GM12878 (cell line): ENCODE measurements at regions not wholly inside any gene's neighbourhood (a gene's known extent, or its start where the extent isn't known, plus 50 kb on each side); places are given as distances from the start of the nearest gene placed in this dataset.

Source experiments
- ATAC-seq: fragments of 200-7000 bp; cut with Tn5 transposase; 3 replicates; pipeline ENCODE4 v1.9.1; 2020; ENCODE audit warnings: mild to moderate bottlenecking, moderate library complexity
- BruUV-seq: library from RNA; stranded (reverse); fragments of 400-500 nt; replicated peaks from 2 replicates; lab custom pipeline; 2021; lab: Mats Ljungman, UMichigan
- CTCF ChIA-PET: fragments of 300-600 bp; sonication (Branson Sonifier 250); formaldehyde crosslinking; extraction: SDS; loops from one replicate; lab custom pipeline; 2021; ENCODE audit warnings: inconsistent platforms; lab: Yijun Ruan, JAX
- POLR2A ChIA-PET: fragments of 350-600 bp; formaldehyde crosslinking; extraction: SDS; loops from one replicate; lab custom pipeline; 2021; ENCODE audit warnings: inconsistent platforms; lab: Charles Lee
- RAD21 ChIA-PET: fragments of 300-600 bp; sonication (Branson Sonifier 250); formaldehyde crosslinking; loops from one replicate; lab custom pipeline; 2023; ENCODE audit warnings: antibody characterized with exemption; ENCODE audit not compliant: unreplicated experiment; lab: Charles Lee
- SMC1A ChIA-PET: fragments of 300-600 bp; sonication (Branson Sonifier 250); formaldehyde crosslinking; loops from one replicate; lab custom pipeline; 2023; ENCODE audit not compliant: unreplicated experiment, uncharacterized antibody; lab: Charles Lee
- DNase-seq: peaks from one replicate; pipeline ENCODE4 v3.0.0-alpha.2; 2011; ENCODE audit warnings: low read depth, low spot score
- FAIRE-seq: peaks from 3 replicates; lab custom pipeline; 2011; peaks lifted over from hg19 to GRCh38; lab: Jason Lieb, UNC
- H2AFZ ChIP-seq: 2 replicates; pipeline ENCODE4 v1.6.0; 2011; ENCODE audit warnings: low read depth, low read length, control low read depth; ENCODE audit not compliant: control insufficient read depth
- H3K27ac ChIP-seq: 2 replicates; pipeline ENCODE4 v1.5.1; 2011; ENCODE audit warnings: control low read depth; ENCODE audit not compliant: control insufficient read depth, insufficient read depth
- H3K27me3 ChIP-seq, 2 experiments: replicated peaks in 1 of 2; 2 replicates each; pipeline versions ENCODE4 v1.6.0 to v1.6.1; 2011; ENCODE audit warnings: low read length in 1 of 2; ENCODE audit not compliant: control insufficient read depth in 2 of 2, insufficient read depth in 2 of 2
- H3K36me3 ChIP-seq, 2 experiments: 2 replicates each; pipeline ENCODE4 v1.5.1; 2011; ENCODE audit warnings: low read length in 1 of 2; ENCODE audit not compliant: control insufficient read depth in 2 of 2, insufficient read depth in 2 of 2
- H3K4me1 ChIP-seq: 2 replicates; pipeline ENCODE4 v1.6.1; 2011; ENCODE audit warnings: mild to moderate bottlenecking, low read length, moderate library complexity, mixed read lengths; ENCODE audit not compliant: control insufficient read depth, insufficient read depth
- H3K4me2 ChIP-seq: 2 replicates; pipeline ENCODE4 v1.6.0; 2011; ENCODE audit warnings: control low read depth; ENCODE audit not compliant: control insufficient read depth, insufficient read depth
- H3K4me3 ChIP-seq: fragments of 200-600 bp; sonication (generic); 2 replicates; pipeline ENCODE4 v1.5.1; 2016
- H3K79me2 ChIP-seq: 2 replicates; pipeline ENCODE4 v1.6.0; 2011; ENCODE audit warnings: low read length; ENCODE audit not compliant: control insufficient read depth, insufficient read depth
- H3K9ac ChIP-seq: 2 replicates; pipeline ENCODE4 v1.8.0; 2011; ENCODE audit warnings: low read length, control low read depth, mixed read lengths; ENCODE audit not compliant: control insufficient read depth, insufficient read depth
- H3K9me3 ChIP-seq: replicated peaks from 3 replicates; pipeline ENCODE4 v1.5.1; 2011; ENCODE audit warnings: mild to moderate bottlenecking, low read length; ENCODE audit not compliant: control insufficient read depth, insufficient read depth
- H4K20me1 ChIP-seq: 2 replicates; pipeline ENCODE4 v1.6.0; 2011; ENCODE audit not compliant: control insufficient read depth, insufficient read depth
- BCL3 ChIP-seq: IDR thresholded peaks from 2 replicates; pipeline ENCODE4 v1.6.1; 2011; ENCODE audit warnings: borderline replicate concordance, low read depth, mild to moderate bottlenecking, moderate library complexity, low read length; ENCODE audit not compliant: insufficient read depth, poor library complexity, severe bottlenecking
- BRCA1 ChIP-seq: IDR thresholded peaks from 2 replicates; pipeline ENCODE4 v1.6.1; 2011; ENCODE audit warnings: low read depth, low read length, improper control_type of control experiment
- EP300 ChIP-seq, 2 experiments: fragments of 150-350 bp in 1 of 2; IDR thresholded peaks; 2 replicates each; pipeline ENCODE4 v1.6.1; 2011 to 2012; ENCODE audit warnings: low read depth in 2 of 2, low read length in 2 of 2, borderline replicate concordance in 1 of 2, improper control_type of control experiment in 1 of 2, inconsistent platforms in 1 of 2; ENCODE audit not compliant: control insufficient read depth in 1 of 2
- JUND ChIP-seq: IDR thresholded peaks from 2 replicates; pipeline ENCODE4 v1.6.1; 2012; ENCODE audit warnings: low read depth, mild to moderate bottlenecking, low read length, improper control_type of control experiment, moderate library complexity
- MEF2B ChIP-seq: fragments of 450-650 bp; IDR thresholded peaks from 2 replicates; pipeline ENCODE4 v1.6.1; 2018; ENCODE audit warnings: mild to moderate bottlenecking, moderate library complexity; ENCODE audit not compliant: partially characterized antibody, poor library complexity, severe bottlenecking
- MLLT1 ChIP-seq: fragments of 450-650 bp; IDR thresholded peaks from 2 replicates; pipeline ENCODE4 v1.6.1; 2016; ENCODE audit warnings: mild to moderate bottlenecking
- POLR2AphosphoS5 ChIP-seq: IDR thresholded peaks from 2 replicates; pipeline ENCODE4 v1.6.1; 2011; ENCODE audit warnings: mild to moderate bottlenecking, low read length, inconsistent platforms
- RFX5 ChIP-seq: IDR thresholded peaks from 2 replicates; pipeline ENCODE4 v1.6.1; 2011; ENCODE audit warnings: low read depth, low read length, improper control_type of control experiment
- SIN3A ChIP-seq: IDR thresholded peaks from 2 replicates; pipeline ENCODE4 v1.6.1; 2012; ENCODE audit warnings: low read depth, low read length, improper control_type of control experiment
- SMAD1 ChIP-seq: fragments of 450-650 bp; IDR thresholded peaks from 2 replicates; pipeline ENCODE4 v1.6.1; 2018; ENCODE audit warnings: mild to moderate bottlenecking, low read depth; ENCODE audit not compliant: partially characterized antibody
- SMAD5 ChIP-seq: IDR thresholded peaks from 2 replicates; pipeline ENCODE4 v1.6.1; 2016; ENCODE audit warnings: antibody characterized with exemption, low read depth
- ZNF24 ChIP-seq: fragments of 450-650 bp; IDR thresholded peaks from 2 replicates; pipeline ENCODE4 v1.6.1; 2017; ENCODE audit warnings: antibody characterized with exemption, mild to moderate bottlenecking
- ZNF622 ChIP-seq: fragments of 450-650 bp; IDR thresholded peaks from 2 replicates; pipeline ENCODE4 v1.6.1; 2017; ENCODE audit warnings: mild to moderate bottlenecking, inconsistent platforms
- WGBS: methylation state at CpG from one replicate; pipeline ENCODE4 v1.1.6; 2016; ENCODE audit warnings: low lambda C conversion rate; ENCODE audit not compliant: insufficient replicate concordance, insufficient coverage; ENCODE audit errors: missing lambda C conversion rate; 5-methylcytosine and 5-hydroxymethylcytosine counted together
- in situ Hi-C: fragments of 300-500 bp; cut with MboI; formaldehyde crosslinking; loops from 9 replicates; pipeline ENCODE4 v1.14.3; 2018; ENCODE audit warnings: mixed read lengths
- intact Hi-C: fragments of 100-400 bp; cut with micrococcal nuclease; formaldehyde crosslinking; loops from one replicate; pipeline ENCODE4 v1.14.2; 2022; ENCODE audit not compliant: unreplicated experiment

- Histone ChIP-seq H3K27me3 (no peaks in the 10 kb centered on the region), H3K4me3 (no peak overlapping the region), H4K20me1 (no peaks in the 10 kb centered on the region), H3K27ac (no peak overlapping the region), H3K9me3 (no peaks in the 10 kb centered on the region), H3K79me2 (no peaks in the 10 kb centered on the region), H3K4me1 (no peaks in the 10 kb centered on the region), H2AFZ (no peak overlapping the region), H3K4me2 (no peak overlapping the region), H3K9ac (no peak overlapping the region), H3K36me3 (no peaks in the 10 kb centered on the region)
- no peak for DNase-seq
- RAD21 ChIA-PET = interaction anchor here (0.6 kb wide), 1 partner anchor 608 kb away, joined by 3 read pairs; no protein-coding TSS in a partner anchor
- CTCF ChIA-PET = no interaction called here
- BruUV-seq = no TSS peak
- 0% methylated on average over 1 of the region's 1 CpG for WGBS
- TF ChIP-seq BRCA1 (no peak), SIN3A (no peak), MEF2B (no peak), ZNF622 (no peak), BCL3 (no peak)
- FAIRE-seq = no peak
- intact Hi-C loops = no loop called here
- ATAC-seq = no peak
- POLR2A ChIA-PET = no interaction called here
- SMC1A ChIA-PET = no interaction called here
- in situ Hi-C loops = no loop called here
These were observed 1349.8 kb upstream of the GJE1 start for GRCh38 chr6:140782941-140783340.

- DNase-seq = no peak
- RAD21 ChIA-PET = no interaction called here
- Histone ChIP-seq H3K4me1 (no peaks in the 10 kb centered on the region), H4K20me1 (no peaks in the 10 kb centered on the region), H3K9ac (no peak overlapping the region), H3K79me2 (no peaks in the 10 kb centered on the region), H3K36me3 (no peaks in the 10 kb centered on the region), H3K4me3 (no peak overlapping the region), H3K9me3 (no peaks in the 10 kb centered on the region), H3K4me2 (no peak overlapping the region), H2AFZ (no peak overlapping the region), H3K27me3 (no peaks in the 10 kb centered on the region), H3K27ac (no peak overlapping the region)
- SMC1A ChIA-PET = interaction anchor here (0.8 kb wide), 1 partner anchor 23 kb away, joined by 3 read pairs; no protein-coding TSS in a partner anchor
- ATAC-seq = no peak
- POLR2A ChIA-PET = no interaction called here
- intact Hi-C loops = loop anchor here (10.0 kb wide), 1 partner anchor 785 kb away; no protein-coding TSS in a partner anchor
- 3% methylated on average over 5 of the region's 5 CpGs for WGBS
- CTCF ChIA-PET = interaction anchor here (0.8 kb wide), 1 partner anchor 43 kb away, joined by 5 read pairs; no protein-coding TSS in a partner anchor
- in situ Hi-C loops = no loop called here
- FAIRE-seq = no peak
- BruUV-seq = no TSS peak
- no peak for TF ChIP-seq EP300 (IDR thresholded peaks at IDR 0.05; ENCODE audit: borderline replicate concordance in 1 of 2, control insufficient read depth in 1 of 2, low read depth in 2 of 2, low read length in 2 of 2)
- no peak for TF ChIP-seq RFX5
- TF ChIP-seq SMAD5 = no peak
- no peak for TF ChIP-seq JUND
- no peak for TF ChIP-seq MLLT1
- TF ChIP-seq ZNF24 = no peak
- no peak for TF ChIP-seq POLR2AphosphoS5
- no peak for TF ChIP-seq SMAD1
- TF ChIP-seq ZNF622 = no peak
These were observed 1352.6 kb upstream of the GJE1 start for GRCh38 chr6:140779991-140780596.
